Calu3 (cell line): ENCODE measurements at regions not wholly inside any gene's neighbourhood (a gene's known extent, or its start where the extent isn't known, plus 50 kb on each side); places are given as distances from the start of the nearest gene placed in this dataset.

ENCODE experiments used
- BruUV-seq: library from RNA; stranded (reverse); fragments of 400-500 nt; replicated peaks from 2 replicates; lab custom pipeline; 2021; lab: Mats Ljungman, UMichigan
- CTCF ChIA-PET: fragments of 300-600 bp; sonication (Branson Sonifier 250); formaldehyde crosslinking; loops from one replicate; lab custom pipeline; 2022; ENCODE audit warnings: antibody characterized with exemption; lab: Charles Lee
- DNase-seq: peaks from one replicate; pipeline ENCODE4 v3.0.0; 2022
- H3K27ac Mint-ChIP-seq: one replicate; pipeline ENCODE4 v1.8.0; 2022; ENCODE audit warnings: mixed read lengths; ENCODE audit not compliant: unreplicated experiment
- H3K27me3 Mint-ChIP-seq: one replicate; pipeline ENCODE4 v1.8.0; 2022; ENCODE audit warnings: mixed read lengths; ENCODE audit not compliant: unreplicated experiment
- H3K36me3 Mint-ChIP-seq: one replicate; pipeline ENCODE4 v1.8.0; 2022; ENCODE audit warnings: mild to moderate bottlenecking, moderate library complexity, mixed read lengths; ENCODE audit not compliant: insufficient read depth, unreplicated experiment
- H3K4me1 Mint-ChIP-seq: one replicate; pipeline ENCODE4 v1.8.0; 2022; ENCODE audit warnings: mild to moderate bottlenecking, low read depth, mixed read lengths; ENCODE audit not compliant: unreplicated experiment
- H3K4me3 Mint-ChIP-seq: one replicate; pipeline ENCODE4 v1.8.0; 2022; ENCODE audit warnings: mild to moderate bottlenecking, low read depth, moderate library complexity, mixed read lengths; ENCODE audit not compliant: unreplicated experiment
- H3K9me3 Mint-ChIP-seq: one replicate; pipeline ENCODE4 v1.8.0; 2022; ENCODE audit warnings: low read depth, mixed read lengths; ENCODE audit not compliant: unreplicated experiment
- intact Hi-C: fragments of 100-400 bp; cut with micrococcal nuclease; formaldehyde crosslinking; loops from one replicate; pipeline ENCODE4 v1.10.0; 2022; ENCODE audit not compliant: unreplicated experiment
- TF ChIP-seq, protein P1 (sequence below): fragments of 200-600 bp; IDR thresholded peaks from one replicate; pipeline ENCODE4 v1.8.0; 2022; ENCODE audit warnings: antibody characterized with exemption; ENCODE audit not compliant: unreplicated experiment

DNA sequence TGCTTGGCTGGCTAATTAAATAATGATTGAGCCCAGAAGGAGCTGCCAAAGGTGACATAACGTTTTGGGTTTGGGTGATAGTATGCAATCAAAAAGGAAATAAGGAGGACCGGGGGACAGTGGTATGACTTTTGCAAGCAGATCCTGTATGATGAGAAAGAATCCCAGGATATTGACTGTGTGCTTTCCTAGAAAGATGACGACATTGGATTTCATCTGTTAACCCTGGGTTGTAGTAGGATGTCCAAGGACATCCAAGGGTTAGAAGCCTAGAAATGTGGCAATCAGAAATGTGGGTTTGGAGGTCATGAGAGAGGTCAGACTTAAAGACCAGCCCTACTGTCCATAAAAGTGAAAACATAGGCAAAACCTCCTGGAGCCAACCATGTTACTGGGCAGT lies 50.3 kb upstream of the HMHB1 start:
- no TSS peak for BruUV-seq
- intact Hi-C loops: no loop called here
- Mint-ChIP-seq H3K27me3 (no peaks in the 10 kb centered on the region), H3K4me3 (no peak overlapping the region), H3K27ac (no peak overlapping the region), H3K36me3 (no peaks in the 10 kb centered on the region), H3K4me1 (no peaks in the 10 kb centered on the region), H3K9me3 (no peaks in the 10 kb centered on the region)
- DNase-seq: no peak
- TF ChIP-seq, protein P1, sequence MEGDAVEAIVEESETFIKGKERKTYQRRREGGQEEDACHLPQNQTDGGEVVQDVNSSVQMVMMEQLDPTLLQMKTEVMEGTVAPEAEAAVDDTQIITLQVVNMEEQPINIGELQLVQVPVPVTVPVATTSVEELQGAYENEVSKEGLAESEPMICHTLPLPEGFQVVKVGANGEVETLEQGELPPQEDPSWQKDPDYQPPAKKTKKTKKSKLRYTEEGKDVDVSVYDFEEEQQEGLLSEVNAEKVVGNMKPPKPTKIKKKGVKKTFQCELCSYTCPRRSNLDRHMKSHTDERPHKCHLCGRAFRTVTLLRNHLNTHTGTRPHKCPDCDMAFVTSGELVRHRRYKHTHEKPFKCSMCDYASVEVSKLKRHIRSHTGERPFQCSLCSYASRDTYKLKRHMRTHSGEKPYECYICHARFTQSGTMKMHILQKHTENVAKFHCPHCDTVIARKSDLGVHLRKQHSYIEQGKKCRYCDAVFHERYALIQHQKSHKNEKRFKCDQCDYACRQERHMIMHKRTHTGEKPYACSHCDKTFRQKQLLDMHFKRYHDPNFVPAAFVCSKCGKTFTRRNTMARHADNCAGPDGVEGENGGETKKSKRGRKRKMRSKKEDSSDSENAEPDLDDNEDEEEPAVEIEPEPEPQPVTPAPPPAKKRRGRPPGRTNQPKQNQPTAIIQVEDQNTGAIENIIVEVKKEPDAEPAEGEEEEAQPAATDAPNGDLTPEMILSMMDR: no peak
- CTCF ChIA-PET: no interaction called here

DNA sequence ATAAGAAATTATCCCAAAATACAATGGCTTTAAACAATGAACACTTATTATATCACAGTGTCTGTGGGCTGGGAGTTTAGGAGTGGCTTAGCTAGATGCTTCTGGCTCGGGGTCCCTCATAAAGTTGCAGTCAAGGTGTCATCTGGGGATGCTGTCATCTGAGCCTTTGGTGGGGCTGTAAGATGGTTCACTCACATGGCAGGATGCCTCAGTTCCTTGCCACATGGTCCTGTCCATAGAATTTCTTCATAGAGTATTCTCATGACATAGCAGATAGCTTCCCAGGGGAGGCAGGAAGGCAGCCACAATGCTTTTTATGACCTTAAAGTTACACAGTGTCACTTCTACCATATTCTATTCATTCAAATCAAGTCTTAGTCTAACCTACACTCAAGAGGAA lies 51.2 kb upstream of the HMHB1 start:
- H3K27me3 Mint-ChIP-seq: no peaks in the 10 kb centered on the region
- intact Hi-C loops: no loop called here
- H3K36me3 Mint-ChIP-seq: no peaks in the 10 kb centered on the region
- no peak overlapping the region for H3K4me3 Mint-ChIP-seq
- no peak overlapping the region for H3K27ac Mint-ChIP-seq
- H3K4me1 Mint-ChIP-seq: no peaks in the 10 kb centered on the region
- TF ChIP-seq, protein P1: no peak
- CTCF ChIA-PET: no interaction called here
- no TSS peak for BruUV-seq
- DNase-seq: no peak
- H3K9me3 Mint-ChIP-seq: no peaks in the 10 kb centered on the region

DNA sequence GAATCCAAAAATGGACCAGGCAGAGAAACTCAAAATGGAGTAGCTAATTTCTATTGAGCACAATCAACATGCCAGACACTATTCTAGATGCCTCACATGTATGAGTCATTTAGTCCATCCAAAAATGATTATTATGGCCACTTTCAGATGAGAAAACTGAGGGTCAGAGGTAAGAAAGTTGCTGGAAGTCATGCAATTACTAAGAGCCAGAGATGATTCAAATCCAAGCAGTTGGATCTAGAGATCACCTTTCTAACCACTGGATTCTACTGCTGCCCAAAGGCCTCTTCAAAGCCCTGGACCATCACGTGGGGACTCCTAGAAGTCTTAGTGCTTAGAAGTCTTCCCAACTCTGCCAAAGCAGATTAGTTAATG lies 51.8 kb upstream of the HMHB1 start:
- H3K4me3 Mint-ChIP-seq: no peak overlapping the region
- intact Hi-C loops: no loop called here
- no peak for DNase-seq
- TF ChIP-seq, protein P1: no peak
- H3K27ac Mint-ChIP-seq: no peak overlapping the region
- no peaks in the 10 kb centered on the region for H3K4me1 Mint-ChIP-seq
- H3K27me3 Mint-ChIP-seq: no peaks in the 10 kb centered on the region
- H3K36me3 Mint-ChIP-seq: no peaks in the 10 kb centered on the region
- CTCF ChIA-PET: no interaction called here
- no peaks in the 10 kb centered on the region for H3K9me3 Mint-ChIP-seq
- BruUV-seq: no TSS peak

DNA sequence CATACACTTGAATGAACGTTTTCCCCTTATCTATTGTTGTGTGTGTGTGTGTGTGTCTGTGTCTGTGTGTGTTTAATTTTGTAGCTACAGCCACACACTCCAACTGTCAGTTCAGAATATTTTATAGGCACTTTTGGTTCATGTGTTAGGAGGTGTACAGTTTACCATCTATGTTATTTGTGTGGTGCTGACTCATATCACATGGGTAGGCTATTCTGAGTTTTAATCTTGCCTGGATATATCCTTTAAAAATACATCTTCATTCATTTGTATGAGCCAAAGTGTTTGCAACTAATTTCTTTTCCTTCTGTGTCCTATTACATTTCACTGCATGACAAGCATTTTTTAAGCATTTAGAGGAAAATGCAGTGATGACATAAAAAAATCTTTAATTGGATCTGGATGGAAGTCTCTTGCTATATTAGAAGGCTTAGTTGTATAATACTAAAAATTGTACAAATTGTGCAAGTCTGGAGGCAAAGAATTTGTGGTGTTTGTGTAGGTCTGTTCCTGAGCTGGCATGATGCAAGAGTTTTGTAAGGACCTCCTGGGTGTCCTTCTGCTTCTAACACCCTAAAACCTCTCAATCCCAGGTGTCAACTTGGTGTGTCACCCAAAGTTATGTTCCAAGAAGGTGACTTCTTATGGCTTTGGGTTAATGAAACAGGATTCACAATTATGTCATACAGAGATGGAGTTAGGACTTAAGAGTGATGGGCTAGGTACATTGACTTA lies 52.4 kb upstream of the HMHB1 start:
- Mint-ChIP-seq H3K4me1 (no peaks in the 10 kb centered on the region), H3K9me3 (no peaks in the 10 kb centered on the region), H3K36me3 (no peaks in the 10 kb centered on the region), H3K27ac (no peak overlapping the region), H3K27me3 (no peaks in the 10 kb centered on the region), H3K4me3 (no peak overlapping the region)
- intact Hi-C loops: no loop called here
- DNase-seq: no peak
- TF ChIP-seq, protein P1: no peak
- CTCF ChIA-PET: interaction anchor here (0.5 kb wide), 1 partner anchor 56 kb away, joined by 3 read pairs; no protein-coding TSS in a partner anchor
- BruUV-seq: no TSS peak
